GM12878 (cell line): ENCODE measurements at regions not wholly inside any gene's neighbourhood (a gene's known extent, or its start where the extent isn't known, plus 50 kb on each side); places are given as distances from the start of the nearest gene placed in this dataset.

Experiments
- ATAC-seq: fragments of 200-7000 bp; cut with Tn5 transposase; 3 replicates; pipeline ENCODE4 v1.9.1; 2020; ENCODE audit warnings: mild to moderate bottlenecking, moderate library complexity
- BruUV-seq: library from RNA; stranded (reverse); fragments of 400-500 nt; replicated peaks from 2 replicates; lab custom pipeline; 2021; lab: Mats Ljungman, UMichigan
- CTCF ChIA-PET: fragments of 300-600 bp; sonication (Branson Sonifier 250); formaldehyde crosslinking; extraction: SDS; loops from one replicate; lab custom pipeline; 2021; ENCODE audit warnings: inconsistent platforms; lab: Yijun Ruan, JAX
- POLR2A ChIA-PET: fragments of 350-600 bp; formaldehyde crosslinking; extraction: SDS; loops from one replicate; lab custom pipeline; 2021; ENCODE audit warnings: inconsistent platforms; lab: Charles Lee
- RAD21 ChIA-PET: fragments of 300-600 bp; sonication (Branson Sonifier 250); formaldehyde crosslinking; loops from one replicate; lab custom pipeline; 2023; ENCODE audit warnings: antibody characterized with exemption; ENCODE audit not compliant: unreplicated experiment; lab: Charles Lee
- SMC1A ChIA-PET: fragments of 300-600 bp; sonication (Branson Sonifier 250); formaldehyde crosslinking; loops from one replicate; lab custom pipeline; 2023; ENCODE audit not compliant: unreplicated experiment, uncharacterized antibody; lab: Charles Lee
- DNase-seq: peaks from one replicate; pipeline ENCODE4 v3.0.0-alpha.2; 2011; ENCODE audit warnings: low read depth, low spot score
- FAIRE-seq: peaks from 3 replicates; lab custom pipeline; 2011; peaks lifted over from hg19 to GRCh38; lab: Jason Lieb, UNC
- H2AFZ ChIP-seq: 2 replicates; pipeline ENCODE4 v1.6.0; 2011; ENCODE audit warnings: low read depth, low read length, control low read depth; ENCODE audit not compliant: control insufficient read depth
- H3K27ac ChIP-seq: 2 replicates; pipeline ENCODE4 v1.5.1; 2011; ENCODE audit warnings: control low read depth; ENCODE audit not compliant: control insufficient read depth, insufficient read depth
- H3K27me3 ChIP-seq, 2 experiments: replicated peaks in 1 of 2; 2 replicates each; pipeline versions ENCODE4 v1.6.0 to v1.6.1; 2011; ENCODE audit warnings: low read length in 1 of 2; ENCODE audit not compliant: control insufficient read depth in 2 of 2, insufficient read depth in 2 of 2
- H3K36me3 ChIP-seq, 2 experiments: 2 replicates each; pipeline ENCODE4 v1.5.1; 2011; ENCODE audit warnings: low read length in 1 of 2; ENCODE audit not compliant: control insufficient read depth in 2 of 2, insufficient read depth in 2 of 2
- H3K4me1 ChIP-seq: 2 replicates; pipeline ENCODE4 v1.6.1; 2011; ENCODE audit warnings: mild to moderate bottlenecking, low read length, moderate library complexity, mixed read lengths; ENCODE audit not compliant: control insufficient read depth, insufficient read depth
- H3K4me2 ChIP-seq: 2 replicates; pipeline ENCODE4 v1.6.0; 2011; ENCODE audit warnings: control low read depth; ENCODE audit not compliant: control insufficient read depth, insufficient read depth
- H3K4me3 ChIP-seq: fragments of 200-600 bp; sonication (generic); 2 replicates; pipeline ENCODE4 v1.5.1; 2016
- H3K79me2 ChIP-seq: 2 replicates; pipeline ENCODE4 v1.6.0; 2011; ENCODE audit warnings: low read length; ENCODE audit not compliant: control insufficient read depth, insufficient read depth
- H3K9ac ChIP-seq: 2 replicates; pipeline ENCODE4 v1.8.0; 2011; ENCODE audit warnings: low read length, control low read depth, mixed read lengths; ENCODE audit not compliant: control insufficient read depth, insufficient read depth
- H3K9me3 ChIP-seq: replicated peaks from 3 replicates; pipeline ENCODE4 v1.5.1; 2011; ENCODE audit warnings: mild to moderate bottlenecking, low read length; ENCODE audit not compliant: control insufficient read depth, insufficient read depth
- H4K20me1 ChIP-seq: 2 replicates; pipeline ENCODE4 v1.6.0; 2011; ENCODE audit not compliant: control insufficient read depth, insufficient read depth
- CEBPB ChIP-seq, 2 experiments: fragments of 150-350 bp in 1 of 2; IDR thresholded peaks; 2 replicates each; pipeline ENCODE4 v1.6.1; 2012 to 2014; ENCODE audit warnings: low read depth in 2 of 2, low read length in 2 of 2, borderline replicate concordance in 1 of 2, inconsistent platforms in 1 of 2
- DPF2 ChIP-seq: fragments of 450-650 bp; IDR thresholded peaks from 2 replicates; pipeline ENCODE4 v1.6.1; 2017; ENCODE audit warnings: mild to moderate bottlenecking
- IRF5 ChIP-seq: fragments of 450-650 bp; IDR thresholded peaks from 2 replicates; pipeline ENCODE4 v1.6.1; 2017; ENCODE audit warnings: borderline replicate concordance
- NR2F1 ChIP-seq: fragments of 450-650 bp; conservative IDR thresholded peaks from 2 replicates; pipeline ENCODE4 v1.6.1; 2017; ENCODE audit warnings: mild to moderate bottlenecking
- PRDM15 ChIP-seq: fragments of 450-650 bp; formaldehyde crosslinking; IDR thresholded peaks from 2 replicates; pipeline ENCODE4 v1.4.0; 2020; ENCODE audit warnings: mild to moderate bottlenecking, moderate library complexity
- RBBP5 ChIP-seq: fragments of 200-600 bp; sonication (generic); conservative IDR thresholded peaks from 2 replicates; pipeline ENCODE4 v1.6.1; 2016
- RFX5 ChIP-seq: IDR thresholded peaks from 2 replicates; pipeline ENCODE4 v1.6.1; 2011; ENCODE audit warnings: low read depth, low read length, improper control_type of control experiment
- USF2 ChIP-seq: IDR thresholded peaks from 2 replicates; pipeline ENCODE4 v1.6.1; 2011; ENCODE audit warnings: low read depth, low read length, improper control_type of control experiment, borderline replicate concordance
- ZBTB33 ChIP-seq: fragments of 450-650 bp; IDR thresholded peaks from 2 replicates; pipeline ENCODE4 v1.6.1; 2017; ENCODE audit warnings: mild to moderate bottlenecking
- ZNF687 ChIP-seq: fragments of 450-650 bp; IDR thresholded peaks from 2 replicates; pipeline ENCODE4 v1.6.1; 2017; ENCODE audit warnings: mild to moderate bottlenecking, moderate library complexity
- WGBS: methylation state at CpG from one replicate; pipeline ENCODE4 v1.1.6; 2016; ENCODE audit warnings: low lambda C conversion rate; ENCODE audit not compliant: insufficient replicate concordance, insufficient coverage; ENCODE audit errors: missing lambda C conversion rate; 5-methylcytosine and 5-hydroxymethylcytosine counted together
- in situ Hi-C: fragments of 300-500 bp; cut with MboI; formaldehyde crosslinking; loops from 9 replicates; pipeline ENCODE4 v1.14.3; 2018; ENCODE audit warnings: mixed read lengths
- intact Hi-C: fragments of 100-400 bp; cut with micrococcal nuclease; formaldehyde crosslinking; loops from one replicate; pipeline ENCODE4 v1.14.2; 2022; ENCODE audit not compliant: unreplicated experiment

- TF ChIP-seq PRDM15 (CRISPR knock-in tag), result no peak
- TF ChIP-seq DPF2, result no peak
- TF ChIP-seq ZBTB33, result no peak
- no peak for TF ChIP-seq RBBP5
- no peak for TF ChIP-seq CEBPB (IDR thresholded peaks at IDR 0.05; ENCODE audit: borderline replicate concordance in 1 of 2, low read depth in 2 of 2, low read length in 2 of 2)
- TF ChIP-seq NR2F1, result no peak
These were observed 136.3 kb downstream of the CD8B2 start (continued) for GRCh38 chr2:106623456-106623855.

- intact Hi-C loops (no loop called here), in situ Hi-C loops (no loop called here)
- ChIA-PET RAD21 (no interaction called here), POLR2A (no interaction called here), SMC1A (no interaction called here), CTCF (no interaction called here)
- WGBS, result 27% methylated on average over 2 of the region's 2 CpGs
- Histone ChIP-seq H4K20me1 (no peaks in the 10 kb centered on the region), H3K9ac (no peak overlapping the region), H3K9me3 (no peaks in the 10 kb centered on the region; the same call in 2 of the 3 replicates), H3K36me3 (no peaks in the 10 kb centered on the region), H2AFZ (no peak overlapping the region), H3K4me1 (no peaks in the 10 kb centered on the region), H3K79me2 (no peaks in the 10 kb centered on the region), H3K27me3 (no peaks in the 10 kb centered on the region), H3K4me3 (no peak overlapping the region), H3K27ac (no peak overlapping the region), H3K4me2 (no peak overlapping the region)
- FAIRE-seq (no peak), DNase-seq (no peak), ATAC-seq (no peak)
- BruUV-seq, result no TSS peak
- TF ChIP-seq USF2 (no peak), RFX5 (no peak), IRF5 (no peak), ZNF687 (no peak)
These were observed 137.7 kb downstream of the CD8B2 start for GRCh38 chr2:106624787-106625380.
